ENCODE measurements at regions not wholly inside any gene's neighbourhood (a gene's known extent, or its start where the extent isn't known, plus 50 kb on each side); places are given as distances from the start of the nearest gene placed in this dataset.
"Not testable (repeated sequence)": the region's sequence is repeated elsewhere in the genome, so short reads cannot be mapped to it uniquely, and the experiment has no call there.

DNA sequence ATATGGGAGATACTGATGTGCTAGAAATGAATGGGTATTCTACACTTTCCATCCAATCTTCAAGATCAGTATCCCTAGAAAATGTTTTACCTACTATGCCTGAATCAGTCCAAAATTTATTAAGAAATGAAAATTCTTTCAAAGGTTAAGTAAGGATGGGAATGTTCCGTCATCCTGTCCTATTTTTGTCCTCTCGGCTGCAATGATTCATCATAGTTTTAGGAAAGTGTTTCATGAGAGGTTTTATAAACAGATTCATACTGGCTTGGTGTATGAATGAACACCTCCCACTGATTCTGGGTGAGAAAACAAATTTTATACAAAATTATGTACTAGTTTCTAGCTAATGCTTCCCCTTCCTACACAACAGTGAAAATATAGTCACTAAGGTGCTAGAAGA lies 504.6 kb upstream of the NR5A2 start:
- Histone ChIP-seq H3K18ac (ENCODE audit: low read depth in 1 of 2, low read length in 2 of 2) (no peak overlapping the region), H3K23ac (ENCODE audit: low read length in 2 of 2) (no peak overlapping the region), H3K14ac (ENCODE audit: low read length in 2 of 2) (no peak overlapping the region), H3K27ac (ENCODE audit: low read length, poor library complexity, severe bottlenecking) (no peak overlapping the region), H3K4ac (ENCODE audit: low read depth in 1 of 2, low read length in 2 of 2) (no peak overlapping the region), H2BK15ac (ENCODE audit: low read depth, poor library complexity, severe bottlenecking) (no peak overlapping the region), H2BK5ac (ENCODE audit: low read depth, low read length, poor library complexity, severe bottlenecking) (no peak overlapping the region), H3K4me1 (ENCODE audit: control insufficient read depth, insufficient read depth, low read depth, low read length) (no peaks in the 10 kb centered on the region), H3K4me3 (ENCODE audit: insufficient read depth in 1 of 2, low read depth in 1 of 2, low read length in 2 of 2) (no peak overlapping the region), H3K4me2 (ENCODE audit: low read length, poor library complexity, severe bottlenecking) (no peak overlapping the region), H3K9ac (ENCODE audit: low read length) (no peak overlapping the region), H2BK120ac (ENCODE audit: low read depth, low read length) (no peak overlapping the region), H4K8ac (ENCODE audit: low read length) (no peak overlapping the region), H2AK5ac (ENCODE audit: low read length, severe bottlenecking) (no peak overlapping the region), H3K36me3 (ENCODE audit: control insufficient read depth in 1 of 2, insufficient read depth in 2 of 2, low read depth in 1 of 2, low read length in 2 of 2) (no peaks in the 10 kb centered on the region), H4K91ac (ENCODE audit: low read length) (no peak overlapping the region), H3K27me3 (ENCODE audit: control insufficient read depth in 1 of 2, insufficient read depth in 1 of 2, low read length in 2 of 2) (no peaks in the 10 kb centered on the region), H2AFZ (ENCODE audit: low read depth, low read length) (no peak overlapping the region), H3K9me3 (ENCODE audit: control insufficient read depth, low read length) (no peaks in the 10 kb centered on the region), H2BK12ac (ENCODE audit: low read length in 2 of 2) (no peak overlapping the region), H3K79me1 (replicated peaks; ENCODE audit: low read length, poor library complexity, severe bottlenecking) (no peaks in the 10 kb centered on the region)
- WGBS: 68% methylated on average over 2 of the region's 2 CpGs
- peak; percentile 7 for DNase-seq

DNA sequence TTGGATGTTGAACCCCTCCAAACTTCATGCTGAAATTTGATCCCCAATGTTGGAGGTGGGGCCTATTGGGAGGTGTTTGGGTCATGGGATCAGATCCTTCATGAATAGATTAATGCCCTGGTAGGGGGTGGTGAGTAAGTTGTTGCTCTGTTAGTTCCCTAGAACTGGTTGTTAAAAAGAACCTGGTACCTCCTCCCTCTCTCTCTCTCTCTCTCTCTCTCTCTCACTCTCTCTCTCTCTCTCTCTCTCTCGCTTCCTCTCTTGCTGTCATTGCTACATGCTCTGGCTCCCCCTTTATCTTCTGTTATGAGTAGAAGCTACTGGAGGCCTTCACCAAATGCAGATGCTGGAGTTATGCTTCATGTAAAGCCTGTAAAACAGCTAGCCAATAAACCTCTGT lies 498.2 kb upstream of the NR5A2 start:
- H2BK15ac ChIP-seq (ENCODE audit: low read depth, poor library complexity, severe bottlenecking): no peak overlapping the region
- no peak overlapping the region for H2AFZ ChIP-seq (ENCODE audit: low read depth, low read length)
- WGBS: no CpG with 5 or more reads among the region's 1 CpG
- H3K14ac ChIP-seq (ENCODE audit: low read length in 2 of 2): no peak overlapping the region
- no peak overlapping the region for H4K91ac ChIP-seq (ENCODE audit: low read length)
- no peak overlapping the region for H2BK120ac ChIP-seq (ENCODE audit: low read depth, low read length)
- no peak overlapping the region for H3K4me2 ChIP-seq (ENCODE audit: low read length, poor library complexity, severe bottlenecking)
- no peak overlapping the region for H2BK12ac ChIP-seq (ENCODE audit: low read length in 2 of 2)
- no peak overlapping the region for H3K4me3 ChIP-seq (ENCODE audit: insufficient read depth in 1 of 2, low read depth in 1 of 2, low read length in 2 of 2)
- peaks cover 13% of the 10 kb centered on the region for H3K9me3 ChIP-seq (ENCODE audit: control insufficient read depth, low read length)
- H3K4ac ChIP-seq (ENCODE audit: low read depth in 1 of 2, low read length in 2 of 2): no peak overlapping the region
- no peak overlapping the region for H2AK5ac ChIP-seq (ENCODE audit: low read length, severe bottlenecking)
- H3K36me3 ChIP-seq (ENCODE audit: control insufficient read depth in 1 of 2, insufficient read depth in 2 of 2, low read depth in 1 of 2, low read length in 2 of 2): no peaks in the 10 kb centered on the region
- H3K18ac ChIP-seq (ENCODE audit: low read depth in 1 of 2, low read length in 2 of 2): no peak overlapping the region
- DNase-seq: no peak
- no peak overlapping the region for H3K9ac ChIP-seq (ENCODE audit: low read length)
- H2BK5ac ChIP-seq (ENCODE audit: low read depth, low read length, poor library complexity, severe bottlenecking): no peak overlapping the region
- no peaks in the 10 kb centered on the region for H3K27me3 ChIP-seq (ENCODE audit: control insufficient read depth in 1 of 2, insufficient read depth in 1 of 2, low read length in 2 of 2)
- H3K23ac ChIP-seq (ENCODE audit: low read length in 2 of 2): no peak overlapping the region
- no peaks in the 10 kb centered on the region for H3K4me1 ChIP-seq (ENCODE audit: control insufficient read depth, insufficient read depth, low read depth, low read length)
- no peak overlapping the region for H3K27ac ChIP-seq (ENCODE audit: low read length, poor library complexity, severe bottlenecking)
- H3K79me1 ChIP-seq (replicated peaks; ENCODE audit: low read length, poor library complexity, severe bottlenecking): no peaks in the 10 kb centered on the region
- H4K8ac ChIP-seq (ENCODE audit: low read length): no peak overlapping the region

DNA sequence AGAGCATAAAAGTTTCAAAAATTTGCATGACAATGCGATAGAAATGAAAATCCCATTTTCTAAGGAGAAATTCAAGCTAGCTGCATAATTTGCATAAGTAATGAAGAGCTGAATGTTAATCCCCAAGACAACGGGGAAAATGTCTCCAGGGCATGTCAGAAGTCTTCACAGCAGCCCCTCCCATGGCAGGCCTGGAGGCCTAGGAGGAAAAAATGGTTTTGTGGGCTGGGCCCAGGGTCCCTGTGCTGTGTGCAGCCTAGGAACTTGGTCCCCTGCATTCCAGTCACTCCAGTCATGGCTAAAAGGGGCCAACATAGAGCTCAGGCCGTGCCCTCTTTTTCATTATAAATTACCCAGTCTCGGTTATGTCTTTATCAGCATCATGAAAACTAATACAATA lies 494.1 kb upstream of the NR5A2 start:
- 65% methylated on average over 3 of the region's 4 CpGs for WGBS
- H3K27ac ChIP-seq (ENCODE audit: low read length, poor library complexity, severe bottlenecking); H3K4me3 ChIP-seq (ENCODE audit: insufficient read depth in 1 of 2, low read depth in 1 of 2, low read length in 2 of 2): not testable (repeated sequence)

DNA sequence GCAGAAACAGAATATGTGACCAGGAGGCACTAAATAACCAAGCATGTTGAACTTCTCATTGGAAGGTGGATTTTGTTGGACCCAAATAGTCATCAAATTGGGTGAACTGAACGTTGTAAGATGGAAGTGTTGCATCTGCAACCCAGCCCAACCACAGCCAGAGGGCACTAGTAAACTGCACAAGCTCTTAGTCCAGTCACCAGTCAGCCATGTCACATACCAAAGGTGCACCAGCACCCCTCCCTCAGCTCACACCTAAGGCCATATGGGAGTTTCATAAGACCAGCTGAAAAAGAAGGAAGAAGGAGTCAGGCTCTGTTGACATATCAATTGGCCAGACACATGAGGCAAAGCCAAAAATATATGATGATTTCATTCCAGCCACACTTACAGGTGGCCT lies 481.7 kb upstream of the NR5A2 start:
- no peak overlapping the region for H4K8ac ChIP-seq (ENCODE audit: low read length)
- no peaks in the 10 kb centered on the region for H3K36me3 ChIP-seq (ENCODE audit: control insufficient read depth in 1 of 2, insufficient read depth in 2 of 2, low read depth in 1 of 2, low read length in 2 of 2)
- H2AFZ ChIP-seq (ENCODE audit: low read depth, low read length): no peak overlapping the region
- no peak overlapping the region for H3K4me2 ChIP-seq (ENCODE audit: low read length, poor library complexity, severe bottlenecking)
- peaks cover 2% of the 10 kb centered on the region for H3K4me1 ChIP-seq (ENCODE audit: control insufficient read depth, insufficient read depth, low read depth, low read length)
- H3K27ac ChIP-seq (ENCODE audit: low read length, poor library complexity, severe bottlenecking): peak overlapping the region; percentile 48
- H3K79me1 ChIP-seq (replicated peaks; ENCODE audit: low read length, poor library complexity, severe bottlenecking): no peaks in the 10 kb centered on the region
- H2AK5ac ChIP-seq (ENCODE audit: low read length, severe bottlenecking): peak overlapping the region; percentile 77
- 40% methylated on average over 1 of the region's 1 CpG for WGBS
- no peak overlapping the region for H2BK15ac ChIP-seq (ENCODE audit: low read depth, poor library complexity, severe bottlenecking)
- H3K4ac ChIP-seq (ENCODE audit: low read depth in 1 of 2, low read length in 2 of 2): no peak overlapping the region
- no peak for DNase-seq
- no peak overlapping the region for H3K14ac ChIP-seq (ENCODE audit: low read length in 2 of 2)
- H2BK12ac ChIP-seq (ENCODE audit: low read length in 2 of 2): no peak overlapping the region
- no peak overlapping the region for H3K23ac ChIP-seq (ENCODE audit: low read length in 2 of 2)
- H3K4me3 ChIP-seq (ENCODE audit: insufficient read depth in 1 of 2, low read depth in 1 of 2, low read length in 2 of 2): no peak overlapping the region
- H3K9ac ChIP-seq (ENCODE audit: low read length): no peak overlapping the region
- no peak overlapping the region for H2BK5ac ChIP-seq (ENCODE audit: low read depth, low read length, poor library complexity, severe bottlenecking)
- H3K9me3 ChIP-seq (ENCODE audit: control insufficient read depth, low read length): no peaks in the 10 kb centered on the region
- no peaks in the 10 kb centered on the region for H3K27me3 ChIP-seq (ENCODE audit: control insufficient read depth in 1 of 2, insufficient read depth in 1 of 2, low read length in 2 of 2)
- no peak overlapping the region for H4K91ac ChIP-seq (ENCODE audit: low read length)
- no peak overlapping the region for H2BK120ac ChIP-seq (ENCODE audit: low read depth, low read length)
- H3K18ac ChIP-seq (ENCODE audit: low read depth in 1 of 2, low read length in 2 of 2): no peak overlapping the region

More for the DNA sequence above, 494.1 kb upstream of the NR5A2 start:
- H2BK15ac ChIP-seq (ENCODE audit: low read depth, poor library complexity, severe bottlenecking); H4K8ac ChIP-seq (ENCODE audit: low read length); H3K4me1 ChIP-seq (ENCODE audit: control insufficient read depth, insufficient read depth, low read depth, low read length); H3K23ac ChIP-seq (ENCODE audit: low read length in 2 of 2); DNase-seq; H2BK5ac ChIP-seq (ENCODE audit: low read depth, low read length, poor library complexity, severe bottlenecking); H3K36me3 ChIP-seq (ENCODE audit: control insufficient read depth in 1 of 2, insufficient read depth in 2 of 2, low read depth in 1 of 2, low read length in 2 of 2); H4K91ac ChIP-seq (ENCODE audit: low read length); H2AK5ac ChIP-seq (ENCODE audit: low read length, severe bottlenecking); H2AFZ ChIP-seq (ENCODE audit: low read depth, low read length); H3K9ac ChIP-seq (ENCODE audit: low read length); H3K14ac ChIP-seq (ENCODE audit: low read length in 2 of 2); H3K18ac ChIP-seq (ENCODE audit: low read depth in 1 of 2, low read length in 2 of 2); H3K4me2 ChIP-seq (ENCODE audit: low read length, poor library complexity, severe bottlenecking); H3K79me1 ChIP-seq (replicated peaks; ENCODE audit: low read length, poor library complexity, severe bottlenecking); H2BK12ac ChIP-seq (ENCODE audit: low read length in 2 of 2); H3K27me3 ChIP-seq (ENCODE audit: control insufficient read depth in 1 of 2, insufficient read depth in 1 of 2, low read length in 2 of 2); H2BK120ac ChIP-seq (ENCODE audit: low read depth, low read length); H3K4ac ChIP-seq (ENCODE audit: low read depth in 1 of 2, low read length in 2 of 2): not testable (repeated sequence)
- H3K9me3 ChIP-seq (ENCODE audit: control insufficient read depth, low read length): peaks cover 35% of the 10 kb centered on the region

Measured in mesenchymal stem cell (in vitro differentiated cells and primary cell).